ENCODE measurements at regions not wholly inside any gene's neighbourhood (a gene's known extent, or its start where the extent isn't known, plus 50 kb on each side); places are given as distances from the start of the nearest gene placed in this dataset.

- TF ChIP-seq EZH2phosphoT487 (IDR thresholded peaks at IDR 0.05; ENCODE audit: low read depth): no peak
- TF ChIP-seq CTCF (IDR thresholded peaks at IDR 0.05; ENCODE audit: low read depth, low read length): no peak
- Histone ChIP-seq H3K4me1 (ENCODE audit: low read length) (no peaks in the 10 kb centered on the region), H2AFZ (ENCODE audit: low read depth, low read length) (no peak overlapping the region), H3K9ac (ENCODE audit: low read length) (no peak overlapping the region), H3K36me3 (replicated peaks; ENCODE audit: low read depth, low read length) (no peaks in the 10 kb centered on the region), H4K20me1 (ENCODE audit: insufficient read depth, low read length) (no peaks in the 10 kb centered on the region), H3K27ac (ENCODE audit: low read length) (no peak overlapping the region), H3K9me3 (ENCODE audit: insufficient read depth, low read length) (no peaks in the 10 kb centered on the region), H3K4me3 (ENCODE audit: low read length) (no peak overlapping the region), H3K4me2 (ENCODE audit: low read length) (no peak overlapping the region), H3K79me2 (ENCODE audit: low read length) (no peaks in the 10 kb centered on the region), H3K27me3 (ENCODE audit: low read depth, low read length) (no peaks in the 10 kb centered on the region)
Measured at GRCh38 chr5:123249446-123249845, 160.4 kb downstream of the PRDM6 start.

- H3K4me3 ChIP-seq (ENCODE audit: low read length): no peak overlapping the region
- no peaks in the 10 kb centered on the region for H3K9me3 ChIP-seq (ENCODE audit: insufficient read depth, low read length)
- no peak for TF ChIP-seq CTCF (IDR thresholded peaks at IDR 0.05; ENCODE audit: low read depth, low read length)
- TF ChIP-seq EZH2phosphoT487 (IDR thresholded peaks at IDR 0.05; ENCODE audit: low read depth): no peak
- no peaks in the 10 kb centered on the region for H4K20me1 ChIP-seq (ENCODE audit: insufficient read depth, low read length)
- no peak overlapping the region for H3K27ac ChIP-seq (ENCODE audit: low read length)
- H2AFZ ChIP-seq (ENCODE audit: low read depth, low read length): no peak overlapping the region
- no peaks in the 10 kb centered on the region for H3K27me3 ChIP-seq (ENCODE audit: low read depth, low read length)
- no peak overlapping the region for H3K4me2 ChIP-seq (ENCODE audit: low read length)
- no peaks in the 10 kb centered on the region for H3K4me1 ChIP-seq (ENCODE audit: low read length)
- H3K36me3 ChIP-seq (replicated peaks; ENCODE audit: low read depth, low read length): no peaks in the 10 kb centered on the region
- no peak overlapping the region for H3K9ac ChIP-seq (ENCODE audit: low read length)
- H3K79me2 ChIP-seq (ENCODE audit: low read length): no peaks in the 10 kb centered on the region
Measured at GRCh38 chr5:123245689-123246088, 156.6 kb downstream of the PRDM6 start.

GRCh38 chr5:123244458-123244857 is 155.4 kb downstream of the PRDM6 start:
- H3K27me3 ChIP-seq (ENCODE audit: low read depth, low read length): no peaks in the 10 kb centered on the region
- H3K79me2 ChIP-seq (ENCODE audit: low read length): no peaks in the 10 kb centered on the region
- no peak overlapping the region for H3K4me2 ChIP-seq (ENCODE audit: low read length)
- no peaks in the 10 kb centered on the region for H3K36me3 ChIP-seq (replicated peaks; ENCODE audit: low read depth, low read length)
- no peak overlapping the region for H3K4me3 ChIP-seq (ENCODE audit: low read length)
- H3K9ac ChIP-seq (ENCODE audit: low read length): no peak overlapping the region
- no peaks in the 10 kb centered on the region for H3K4me1 ChIP-seq (ENCODE audit: low read length)
- H3K27ac ChIP-seq (ENCODE audit: low read length): no peak overlapping the region
- H2AFZ ChIP-seq (ENCODE audit: low read depth, low read length): no peak overlapping the region
- H3K9me3 ChIP-seq (ENCODE audit: insufficient read depth, low read length): no peaks in the 10 kb centered on the region
- no peaks in the 10 kb centered on the region for H4K20me1 ChIP-seq (ENCODE audit: insufficient read depth, low read length)
- TF ChIP-seq CTCF (IDR thresholded peaks at IDR 0.05; ENCODE audit: low read depth, low read length) (no peak), EZH2phosphoT487 (IDR thresholded peaks at IDR 0.05; ENCODE audit: low read depth) (no peak)
